SK-N-SH (cell line): ENCODE measurements at regions not wholly inside any gene's neighbourhood (a gene's known extent, or its start where the extent isn't known, plus 50 kb on each side); places are given as distances from the start of the nearest gene placed in this dataset.

Experiments
- CTCF ChIA-PET: fragments of 300-600, 350-600 bp; formaldehyde crosslinking; extraction: SDS; loops from one replicate; lab custom pipeline; 2021; lab: Yijun Ruan, JAX
- POLR2A ChIA-PET: fragments of 350-600 bp; sonication (Branson Sonifier 250); formaldehyde crosslinking; extraction: SDS; loops from one replicate; lab custom pipeline; 2020; ENCODE audit warnings: antibody characterized with exemption, inconsistent platforms; lab: Yijun Ruan, JAX
- DNase-seq: peaks from one replicate; pipeline ENCODE4 v3.0.0; 2012
- H2AFZ ChIP-seq: fragments of 200-600 bp; sonication (generic); 2 replicates; pipeline ENCODE4 v1.8.1; 2016; ENCODE audit warnings: antibody characterized with exemption, mild to moderate bottlenecking, low read depth
- H3F3A ChIP-seq: fragments of 200-600 bp; sonication (generic); replicated peaks from 2 replicates; pipeline ENCODE3; 2016; ENCODE audit warnings: antibody characterized with exemption, mild to moderate bottlenecking; ENCODE audit not compliant: insufficient read depth
- H3K27ac ChIP-seq, 2 experiments: fragments of 200-500 bp in 1 of 2; fragments of 200-600 bp in 1 of 2; sonication (Bioruptor generic) in 1 of 2; sonication (generic), shearing (Covaris generic) in 1 of 2; 2 replicates each; pipeline versions ENCODE4 v1.5.1 to v1.6.1; 2014 to 2016; ENCODE audit warnings: low read depth in 2 of 2, inconsistent platforms in 1 of 2, low read length in 1 of 2, mild to moderate bottlenecking in 1 of 2, mixed read lengths in 1 of 2
- H3K27me3 ChIP-seq: fragments of 200-600 bp; sonication (generic), shearing (Covaris generic); 2 replicates; pipeline ENCODE4 v1.6.1; 2016; ENCODE audit warnings: mixed run types; ENCODE audit not compliant: insufficient read depth
- H3K36me3 ChIP-seq, 2 experiments: fragments of 200-500 bp in 1 of 2; fragments of 200-600 bp in 1 of 2; sonication (Bioruptor generic) in 1 of 2; sonication (generic) in 1 of 2; replicated peaks in 1 of 2; 2 replicates each; pipeline versions ENCODE3 to v1.5.1; 2014 to 2016; ENCODE audit warnings: low read length in 1 of 2, mild to moderate bottlenecking in 1 of 2; ENCODE audit not compliant: insufficient read depth in 2 of 2, control insufficient read depth in 1 of 2
- H3K4me1 ChIP-seq, 2 experiments: fragments of 200-500 bp in 1 of 2; fragments of 200-600 bp in 1 of 2; sonication (Bioruptor generic) in 1 of 2; sonication (generic), shearing (Covaris generic) in 1 of 2; 2 replicates each; pipeline versions ENCODE4 v1.5.1 to v1.6.1; 2014 to 2016; ENCODE audit warnings: low read depth in 1 of 2, low read length in 1 of 2, mixed run types in 1 of 2; ENCODE audit not compliant: insufficient read depth in 2 of 2, control insufficient read depth in 1 of 2
- H3K4me2 ChIP-seq: fragments of 200-600 bp; sonication (generic), shearing (Covaris generic); 2 replicates; pipeline ENCODE4 v1.6.1; 2017; ENCODE audit warnings: mixed run types
- H3K4me3 ChIP-seq, 2 experiments: fragments of 200-500 bp in 1 of 2; fragments of 200-600 bp in 1 of 2; sonication (Bioruptor generic) in 1 of 2; sonication (generic), shearing (Covaris generic) in 1 of 2; 2 replicates each; pipeline versions ENCODE4 v1.5.1 to v1.8.1; 2014 to 2016; ENCODE audit warnings: low read depth in 2 of 2, inconsistent platforms in 1 of 2, low read length in 1 of 2, mild to moderate bottlenecking in 1 of 2, mixed read lengths in 1 of 2, moderate library complexity in 1 of 2
- H3K79me2 ChIP-seq: fragments of 200-600 bp; sonication (generic); 2 replicates; pipeline ENCODE4 v1.8.1; 2017; ENCODE audit warnings: mild to moderate bottlenecking; ENCODE audit not compliant: insufficient read depth
- H3K9ac ChIP-seq: fragments of 200-600 bp; sonication (generic); 2 replicates; pipeline ENCODE4 v1.6.1; 2017; ENCODE audit warnings: mixed run types
- H3K9me2 ChIP-seq: fragments of 200-600 bp; sonication (generic); 2 replicates; pipeline ENCODE4 v1.6.1; 2017; ENCODE audit warnings: mixed run types
- H3K9me3 ChIP-seq: fragments of 200-600 bp; sonication (generic); 2 replicates; pipeline ENCODE4 v1.6.1; 2017; ENCODE audit warnings: mixed run types, mild to moderate bottlenecking, moderate library complexity
- H4K20me1 ChIP-seq: fragments of 200-600 bp; sonication (generic); 2 replicates; pipeline ENCODE4 v1.6.1; 2017; ENCODE audit warnings: mild to moderate bottlenecking, mixed run types; ENCODE audit not compliant: insufficient read depth
- EZH2phosphoT487 ChIP-seq: fragments of 200-600 bp; sonication (generic); IDR thresholded peaks from 2 replicates; pipeline ENCODE4 v1.6.1; 2017; ENCODE audit warnings: low read depth, mixed run types, mild to moderate bottlenecking, antibody characterized with exemption, moderate library complexity, borderline replicate concordance
- FOXJ3 ChIP-seq: sonication (generic); formaldehyde crosslinking; IDR thresholded peaks from 2 replicates; pipeline ENCODE4 v1.5.1; 2020; ENCODE audit warnings: mild to moderate bottlenecking, missing genetic modification reagents
- JUND ChIP-seq: IDR thresholded peaks from 2 replicates; pipeline ENCODE4 v1.4.0; 2012
- RAD21 ChIP-seq: IDR thresholded peaks from 2 replicates; pipeline ENCODE4 v1.6.1; 2012; ENCODE audit warnings: mild to moderate bottlenecking, low read length
- RCOR1 ChIP-seq: fragments of 150-350 bp; IDR thresholded peaks from 2 replicates; pipeline ENCODE4 v1.6.1; 2017; ENCODE audit warnings: antibody characterized with exemption, low read length
- RFX5 ChIP-seq: IDR thresholded peaks from 2 replicates; pipeline ENCODE4 v1.6.1; 2012; ENCODE audit warnings: mild to moderate bottlenecking, improper control_type of control experiment, low read length
- SIN3A ChIP-seq: IDR thresholded peaks from 2 replicates; pipeline ENCODE4 v1.6.1; 2012; ENCODE audit warnings: low read depth, mild to moderate bottlenecking, low read length, moderate library complexity, borderline replicate concordance
- WGBS: methylation state at CpG from one replicate; pipeline ENCODE4 v1.1.6; 2017; ENCODE audit warnings: low lambda C conversion rate; 5-methylcytosine and 5-hydroxymethylcytosine counted together
- TF ChIP-seq, protein P1 (sequence below): fragments of 150-350 bp; IDR thresholded peaks from 2 replicates; pipeline ENCODE4 v1.6.1; 2017; ENCODE audit warnings: antibody characterized with exemption, low read length, low read depth, borderline replicate concordance
- TF ChIP-seq, protein P2 (sequence below): IDR thresholded peaks from 2 replicates; pipeline ENCODE4 v1.6.1; 2012; ENCODE audit warnings: mild to moderate bottlenecking, low read depth, low read length, moderate library complexity
- TF ChIP-seq, protein P3 (sequence below): fragments of 200-600 bp; sonication (generic); IDR thresholded peaks from 2 replicates; pipeline ENCODE4 v1.6.1; 2017; ENCODE audit warnings: antibody characterized with exemption, mild to moderate bottlenecking, moderate library complexity

DNA sequence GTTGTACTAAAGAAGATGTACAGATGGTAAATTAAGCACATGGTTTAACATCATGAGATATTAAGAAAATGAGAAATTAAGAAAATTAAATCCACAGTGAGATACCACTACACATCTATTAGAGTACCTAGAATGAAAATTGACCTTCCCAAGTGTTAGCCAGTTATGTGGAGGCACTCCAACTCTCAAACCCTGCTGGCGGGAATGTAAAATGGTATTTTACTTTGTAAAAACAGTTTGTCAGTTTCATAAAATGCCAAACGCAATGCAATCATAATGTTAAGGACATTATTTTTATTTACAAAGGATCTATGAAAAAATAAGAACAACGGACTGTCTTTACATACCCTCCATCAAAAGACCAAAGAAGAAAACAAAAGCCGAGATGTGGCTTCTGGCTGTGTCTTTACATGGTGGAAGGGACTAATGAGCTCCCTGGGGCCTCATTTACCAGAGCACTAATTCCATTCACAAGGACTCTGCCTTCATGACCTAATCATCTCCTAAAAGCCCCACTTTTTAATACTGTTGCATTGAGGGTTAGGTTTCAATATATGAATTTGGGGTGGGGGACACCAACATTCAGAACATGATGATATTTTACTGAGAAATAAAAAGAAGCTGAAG lies 1178.7 kb downstream of the AACS start:
- POLR2A ChIA-PET = no interaction called here
- 40% methylated on average over 4 of the region's 4 CpGs for WGBS
- H3K4me3 ChIP-seq = no peak overlapping the region

More for the DNA sequence above, 1178.7 kb downstream of the AACS start:
- no peak overlapping the region for H2AFZ ChIP-seq
- DNase-seq = no peak
- H3F3A ChIP-seq = no peaks in the 10 kb centered on the region
- no peaks in the 10 kb centered on the region for H3K36me3 ChIP-seq
- CTCF ChIA-PET = no interaction called here
- no peaks in the 10 kb centered on the region for H3K4me1 ChIP-seq
- H4K20me1 ChIP-seq = no peaks in the 10 kb centered on the region
- TF ChIP-seq, protein P1, sequence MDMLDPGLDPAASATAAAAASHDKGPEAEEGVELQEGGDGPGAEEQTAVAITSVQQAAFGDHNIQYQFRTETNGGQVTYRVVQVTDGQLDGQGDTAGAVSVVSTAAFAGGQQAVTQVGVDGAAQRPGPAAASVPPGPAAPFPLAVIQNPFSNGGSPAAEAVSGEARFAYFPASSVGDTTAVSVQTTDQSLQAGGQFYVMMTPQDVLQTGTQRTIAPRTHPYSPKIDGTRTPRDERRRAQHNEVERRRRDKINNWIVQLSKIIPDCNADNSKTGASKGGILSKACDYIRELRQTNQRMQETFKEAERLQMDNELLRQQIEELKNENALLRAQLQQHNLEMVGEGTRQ = no peak
- no peak for TF ChIP-seq RFX5
- no peak for TF ChIP-seq SIN3A
- TF ChIP-seq, protein P2, sequence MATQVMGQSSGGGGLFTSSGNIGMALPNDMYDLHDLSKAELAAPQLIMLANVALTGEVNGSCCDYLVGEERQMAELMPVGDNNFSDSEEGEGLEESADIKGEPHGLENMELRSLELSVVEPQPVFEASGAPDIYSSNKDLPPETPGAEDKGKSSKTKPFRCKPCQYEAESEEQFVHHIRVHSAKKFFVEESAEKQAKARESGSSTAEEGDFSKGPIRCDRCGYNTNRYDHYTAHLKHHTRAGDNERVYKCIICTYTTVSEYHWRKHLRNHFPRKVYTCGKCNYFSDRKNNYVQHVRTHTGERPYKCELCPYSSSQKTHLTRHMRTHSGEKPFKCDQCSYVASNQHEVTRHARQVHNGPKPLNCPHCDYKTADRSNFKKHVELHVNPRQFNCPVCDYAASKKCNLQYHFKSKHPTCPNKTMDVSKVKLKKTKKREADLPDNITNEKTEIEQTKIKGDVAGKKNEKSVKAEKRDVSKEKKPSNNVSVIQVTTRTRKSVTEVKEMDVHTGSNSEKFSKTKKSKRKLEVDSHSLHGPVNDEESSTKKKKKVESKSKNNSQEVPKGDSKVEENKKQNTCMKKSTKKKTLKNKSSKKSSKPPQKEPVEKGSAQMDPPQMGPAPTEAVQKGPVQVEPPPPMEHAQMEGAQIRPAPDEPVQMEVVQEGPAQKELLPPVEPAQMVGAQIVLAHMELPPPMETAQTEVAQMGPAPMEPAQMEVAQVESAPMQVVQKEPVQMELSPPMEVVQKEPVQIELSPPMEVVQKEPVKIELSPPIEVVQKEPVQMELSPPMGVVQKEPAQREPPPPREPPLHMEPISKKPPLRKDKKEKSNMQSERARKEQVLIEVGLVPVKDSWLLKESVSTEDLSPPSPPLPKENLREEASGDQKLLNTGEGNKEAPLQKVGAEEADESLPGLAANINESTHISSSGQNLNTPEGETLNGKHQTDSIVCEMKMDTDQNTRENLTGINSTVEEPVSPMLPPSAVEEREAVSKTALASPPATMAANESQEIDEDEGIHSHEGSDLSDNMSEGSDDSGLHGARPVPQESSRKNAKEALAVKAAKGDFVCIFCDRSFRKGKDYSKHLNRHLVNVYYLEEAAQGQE = no peak
- no peak for TF ChIP-seq FOXJ3 (CRISPR knock-in tag)
- no peak for TF ChIP-seq EZH2phosphoT487
- TF ChIP-seq, protein P3, sequence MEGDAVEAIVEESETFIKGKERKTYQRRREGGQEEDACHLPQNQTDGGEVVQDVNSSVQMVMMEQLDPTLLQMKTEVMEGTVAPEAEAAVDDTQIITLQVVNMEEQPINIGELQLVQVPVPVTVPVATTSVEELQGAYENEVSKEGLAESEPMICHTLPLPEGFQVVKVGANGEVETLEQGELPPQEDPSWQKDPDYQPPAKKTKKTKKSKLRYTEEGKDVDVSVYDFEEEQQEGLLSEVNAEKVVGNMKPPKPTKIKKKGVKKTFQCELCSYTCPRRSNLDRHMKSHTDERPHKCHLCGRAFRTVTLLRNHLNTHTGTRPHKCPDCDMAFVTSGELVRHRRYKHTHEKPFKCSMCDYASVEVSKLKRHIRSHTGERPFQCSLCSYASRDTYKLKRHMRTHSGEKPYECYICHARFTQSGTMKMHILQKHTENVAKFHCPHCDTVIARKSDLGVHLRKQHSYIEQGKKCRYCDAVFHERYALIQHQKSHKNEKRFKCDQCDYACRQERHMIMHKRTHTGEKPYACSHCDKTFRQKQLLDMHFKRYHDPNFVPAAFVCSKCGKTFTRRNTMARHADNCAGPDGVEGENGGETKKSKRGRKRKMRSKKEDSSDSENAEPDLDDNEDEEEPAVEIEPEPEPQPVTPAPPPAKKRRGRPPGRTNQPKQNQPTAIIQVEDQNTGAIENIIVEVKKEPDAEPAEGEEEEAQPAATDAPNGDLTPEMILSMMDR = no peak
- no peak for TF ChIP-seq RAD21
- no peak for TF ChIP-seq JUND
- TF ChIP-seq RCOR1 = no peak
- H3K79me2 ChIP-seq = no peaks in the 10 kb centered on the region
- H3K9me2 ChIP-seq = peaks cover 3% of the 10 kb centered on the region; the same call in 1 of the 2 replicates
- no peak overlapping the region for H3K4me2 ChIP-seq
- no peaks in the 10 kb centered on the region for H3K27me3 ChIP-seq
- H3K9ac ChIP-seq = no peak overlapping the region
- H3K9me3 ChIP-seq = no peaks in the 10 kb centered on the region
- no peak overlapping the region for H3K27ac ChIP-seq
